Astrocyte (in vitro differentiated cells and primary cell): ENCODE measurements at regions not wholly inside any gene's neighbourhood (a gene's known extent, or its start where the extent isn't known, plus 50 kb on each side); places are given as distances from the start of the nearest gene placed in this dataset.

Experiments used
- EZH2 ChIP-seq: IDR thresholded peaks from 2 replicates; pipeline ENCODE4 v1.6.1; 2012; ENCODE audit warnings: mild to moderate bottlenecking, low read length, inconsistent platforms; ENCODE audit not compliant: insufficient read depth
- TF ChIP-seq, protein P1 (sequence below): IDR thresholded peaks from 2 replicates; pipeline ENCODE4 v1.5.1; 2011; ENCODE audit warnings: low read depth, mild to moderate bottlenecking, inconsistent platforms, low read length, moderate library complexity; ENCODE audit not compliant: insufficient read depth

DNA sequence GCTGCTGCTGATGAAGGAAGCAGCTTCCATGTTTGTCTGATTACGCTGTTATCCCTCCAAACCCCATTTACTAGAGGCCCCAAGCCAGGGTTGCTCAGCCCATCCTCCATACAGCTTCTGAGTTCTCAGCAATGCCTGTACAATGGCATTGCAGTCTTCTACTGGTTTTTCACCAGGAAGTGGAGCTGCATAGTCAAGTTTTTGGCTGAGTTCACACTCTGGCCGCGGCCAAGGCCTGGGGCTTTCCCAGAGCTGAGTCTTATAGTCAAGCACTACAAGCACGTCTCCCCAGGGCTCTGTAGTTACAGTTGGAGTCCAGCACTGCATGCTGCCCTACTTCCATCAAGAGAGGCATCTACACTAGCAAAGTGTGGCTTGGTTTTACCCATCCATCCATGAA is 182.5 kb downstream of the POU4F1 start:
- TF ChIP-seq, protein P1, sequence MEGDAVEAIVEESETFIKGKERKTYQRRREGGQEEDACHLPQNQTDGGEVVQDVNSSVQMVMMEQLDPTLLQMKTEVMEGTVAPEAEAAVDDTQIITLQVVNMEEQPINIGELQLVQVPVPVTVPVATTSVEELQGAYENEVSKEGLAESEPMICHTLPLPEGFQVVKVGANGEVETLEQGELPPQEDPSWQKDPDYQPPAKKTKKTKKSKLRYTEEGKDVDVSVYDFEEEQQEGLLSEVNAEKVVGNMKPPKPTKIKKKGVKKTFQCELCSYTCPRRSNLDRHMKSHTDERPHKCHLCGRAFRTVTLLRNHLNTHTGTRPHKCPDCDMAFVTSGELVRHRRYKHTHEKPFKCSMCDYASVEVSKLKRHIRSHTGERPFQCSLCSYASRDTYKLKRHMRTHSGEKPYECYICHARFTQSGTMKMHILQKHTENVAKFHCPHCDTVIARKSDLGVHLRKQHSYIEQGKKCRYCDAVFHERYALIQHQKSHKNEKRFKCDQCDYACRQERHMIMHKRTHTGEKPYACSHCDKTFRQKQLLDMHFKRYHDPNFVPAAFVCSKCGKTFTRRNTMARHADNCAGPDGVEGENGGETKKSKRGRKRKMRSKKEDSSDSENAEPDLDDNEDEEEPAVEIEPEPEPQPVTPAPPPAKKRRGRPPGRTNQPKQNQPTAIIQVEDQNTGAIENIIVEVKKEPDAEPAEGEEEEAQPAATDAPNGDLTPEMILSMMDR = no peak
- no peak for TF ChIP-seq EZH2
